HuH-7 (cell line): ENCODE measurements at regions not wholly inside any gene's neighbourhood (a gene's known extent, or its start where the extent isn't known, plus 50 kb on each side); places are given as distances from the start of the nearest gene placed in this dataset.

Experiments
- DNase-seq: peaks from one replicate; pipeline ENCODE4 v3.0.0; 2011; ENCODE audit warnings: low spot score

DNA sequence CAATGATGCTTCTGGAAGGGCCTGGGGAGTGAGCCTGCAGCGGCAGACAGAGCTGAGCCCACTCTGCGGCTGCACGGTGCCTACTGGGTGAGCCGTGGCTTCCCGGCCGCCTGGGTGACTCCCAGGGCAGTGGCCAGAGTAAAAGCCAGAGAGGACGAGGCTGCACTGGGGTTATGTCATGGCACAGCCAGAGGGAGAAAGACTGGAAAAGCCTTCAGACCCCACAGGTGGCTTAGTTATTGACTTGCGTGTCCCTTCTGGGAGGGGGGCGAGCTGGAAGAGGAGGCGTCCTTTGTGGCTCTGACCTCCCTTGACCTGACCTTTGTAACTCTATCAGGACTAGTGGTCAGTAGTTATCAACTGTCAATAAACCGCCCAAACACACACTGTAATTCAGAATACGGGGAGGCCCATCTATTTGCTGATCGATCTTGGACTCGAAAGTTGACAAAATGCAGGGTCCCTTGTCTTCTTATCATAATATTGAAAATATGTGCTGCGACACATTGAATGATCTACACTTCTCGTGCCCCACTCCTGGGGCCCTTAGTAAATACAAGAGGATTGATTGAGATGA, 385.9 kb upstream of the ZFHX3 start:
- peak; percentile 33 for DNase-seq

DNA sequence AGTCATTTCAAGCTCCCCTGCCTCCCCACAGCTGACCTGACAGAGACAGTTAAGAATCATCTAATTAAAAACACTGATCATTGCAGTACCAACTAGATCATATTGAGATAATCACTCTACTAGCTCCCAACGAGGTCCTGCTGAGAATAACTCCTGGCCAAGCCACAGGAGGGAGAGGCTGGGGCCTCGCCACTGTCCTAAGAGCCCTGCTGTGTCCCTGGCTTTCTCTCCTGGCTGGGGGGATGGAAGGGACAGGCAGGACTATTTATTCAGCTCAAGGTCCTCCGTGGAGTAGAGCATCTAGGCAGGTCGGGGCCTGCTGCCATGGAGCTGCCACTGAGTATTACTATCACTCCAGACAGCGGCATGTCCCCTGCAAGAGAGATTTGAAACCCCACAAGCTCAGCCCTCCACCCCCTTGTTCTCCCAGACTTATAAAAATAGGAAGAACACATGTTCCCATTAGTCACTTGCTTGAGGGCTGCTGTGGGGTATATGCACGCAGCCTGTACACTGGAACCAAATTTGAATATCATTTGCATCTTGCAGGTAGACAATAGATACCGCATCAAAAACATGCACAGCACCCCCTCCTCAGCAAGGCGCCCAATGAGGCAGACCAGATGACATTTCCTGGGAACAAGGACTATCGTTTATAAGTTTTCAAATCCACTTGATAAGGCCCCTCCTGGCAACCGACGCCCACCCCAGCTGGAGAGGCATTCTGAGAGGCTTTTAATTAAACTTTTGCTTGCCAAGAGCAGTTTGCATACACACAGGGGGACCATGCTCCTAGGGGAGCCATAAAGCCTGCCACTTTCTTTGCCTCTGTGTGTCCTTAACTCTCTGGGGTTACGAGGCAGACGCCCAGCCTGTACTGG, 385.2 kb upstream of the ZFHX3 start:
- DNase-seq, result no peak

DNA sequence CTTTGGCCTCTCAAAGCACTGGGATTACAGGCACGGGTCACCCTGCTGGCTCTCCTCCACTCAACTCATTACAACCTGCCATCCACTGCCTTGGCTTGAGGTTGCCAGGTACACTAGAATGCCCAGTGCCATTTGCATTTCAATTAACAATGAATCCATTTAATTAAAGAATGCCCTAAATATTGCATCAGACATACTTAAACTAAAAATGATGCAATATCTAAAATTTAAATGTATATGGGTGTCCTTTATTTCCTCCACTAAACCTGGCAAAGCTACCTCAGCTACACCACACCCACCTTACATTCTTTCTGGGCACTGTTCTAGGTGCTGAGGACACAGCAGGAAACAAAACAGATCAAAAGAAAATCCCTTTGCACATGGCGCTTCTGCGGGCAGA, 382.2 kb upstream of the ZFHX3 start:
- DNase-seq, result no peak

DNA sequence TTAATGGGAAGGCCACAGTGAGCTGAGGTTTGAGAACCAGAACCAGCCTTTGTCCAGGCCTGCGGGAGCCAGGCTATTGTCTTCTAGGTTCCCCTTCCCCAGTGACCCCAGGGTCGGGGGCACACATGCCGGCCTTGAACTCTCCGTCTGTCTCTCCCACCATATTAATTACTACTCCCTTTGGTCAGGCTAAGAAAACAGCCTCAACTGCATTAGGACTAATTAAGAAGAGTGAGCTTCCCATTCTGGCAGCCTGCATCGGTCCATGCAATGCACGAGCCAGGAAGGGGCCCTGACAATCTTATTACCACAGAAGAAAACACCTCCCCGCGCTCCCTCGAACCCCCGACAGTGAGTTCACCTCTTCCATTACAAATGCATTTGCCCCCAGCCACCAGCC, 380.2 kb upstream of the ZFHX3 start:
- no peak for DNase-seq

DNA sequence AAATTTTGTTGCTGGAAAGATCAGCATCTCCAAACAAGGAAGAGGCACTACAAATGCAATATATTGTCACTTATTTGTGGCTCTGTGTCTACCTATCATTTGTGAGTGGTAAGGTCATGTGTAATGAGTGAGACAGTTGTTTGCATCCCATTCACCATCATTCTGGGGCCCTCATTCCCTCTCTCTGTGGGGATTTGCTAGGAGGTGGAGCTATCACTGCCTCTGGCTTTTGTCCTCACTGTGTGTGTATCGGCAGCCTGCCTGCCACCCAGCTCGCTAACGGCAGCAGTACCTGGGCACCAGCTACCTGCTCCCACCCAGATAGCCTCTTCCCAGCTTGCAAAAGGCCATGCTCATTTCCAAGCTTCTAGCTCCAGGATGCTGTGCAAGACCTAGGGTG, 379.2 kb upstream of the ZFHX3 start:
- DNase-seq, result no peak

DNA sequence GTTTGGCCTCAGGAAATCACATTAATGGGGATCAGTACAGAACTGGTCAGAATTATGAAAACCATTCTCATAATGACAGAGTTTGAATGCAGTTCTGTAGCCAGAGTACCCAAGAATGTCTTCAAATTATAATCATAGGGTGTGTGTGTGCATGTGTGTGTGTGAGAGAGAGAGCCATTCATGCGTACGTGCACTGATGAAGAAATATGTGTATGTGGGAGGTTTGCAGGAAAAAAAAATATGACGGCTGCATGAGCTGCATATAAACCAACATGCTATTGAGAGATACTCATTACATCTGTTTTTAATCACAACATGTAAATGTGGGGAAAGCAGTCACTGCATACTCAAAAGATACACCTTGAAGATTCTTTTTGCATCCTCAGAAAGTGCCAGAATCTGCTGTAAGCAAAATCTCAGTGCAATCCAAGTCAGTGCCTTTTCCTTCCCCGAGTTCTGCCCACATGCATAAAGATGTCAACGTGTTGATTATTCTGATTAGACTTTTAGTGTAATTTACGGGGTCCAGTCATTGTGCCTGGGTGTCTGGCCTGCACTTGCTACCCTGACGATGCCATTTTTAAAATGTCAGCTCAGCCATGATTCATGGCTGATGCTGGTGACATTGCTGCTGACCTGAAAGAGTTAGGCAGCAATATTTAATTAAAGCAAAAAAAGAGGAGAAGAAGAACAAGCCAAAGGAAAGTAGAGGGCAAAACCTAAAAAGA, 378.7 kb upstream of the ZFHX3 start:
- no peak for DNase-seq

DNA sequence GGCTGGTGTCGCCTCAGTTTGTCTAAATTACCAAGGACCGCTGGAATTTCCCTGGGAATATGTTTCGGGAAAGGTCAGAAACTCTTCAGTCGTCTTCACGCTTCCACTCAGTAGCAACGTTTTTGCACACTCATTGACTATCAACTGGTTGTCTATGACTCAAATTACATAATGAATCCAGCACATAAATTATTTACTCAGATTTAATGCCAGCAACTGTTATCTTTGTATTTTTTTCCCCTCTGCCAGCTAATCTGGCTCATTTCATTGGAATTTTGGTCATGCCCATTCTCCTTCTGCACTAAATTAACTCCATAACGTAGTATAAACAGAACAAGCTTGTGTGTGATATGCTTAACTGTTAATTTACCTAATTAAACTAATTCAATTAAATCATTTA, 372.7 kb upstream of the ZFHX3 start:
- DNase-seq, result no peak

DNA sequence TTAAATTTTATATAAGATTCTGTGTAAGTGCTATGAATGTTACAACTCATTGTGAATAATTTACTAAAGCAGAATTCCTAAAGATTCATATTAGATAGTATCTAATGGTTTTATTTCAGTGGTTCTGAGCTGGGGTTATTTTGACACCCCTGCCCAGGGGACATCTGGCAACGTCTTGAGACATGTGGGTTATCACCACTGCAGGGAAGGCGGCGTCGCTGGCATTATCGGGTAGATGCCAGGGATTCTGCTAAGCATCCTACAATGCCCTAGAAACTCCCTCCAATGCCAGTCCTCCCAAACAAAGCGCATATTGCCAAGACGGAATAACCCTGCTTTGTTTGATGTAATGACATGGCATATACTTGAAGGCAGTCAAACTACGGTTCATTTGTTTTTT, 372.3 kb upstream of the ZFHX3 start:
- no peak for DNase-seq

DNA sequence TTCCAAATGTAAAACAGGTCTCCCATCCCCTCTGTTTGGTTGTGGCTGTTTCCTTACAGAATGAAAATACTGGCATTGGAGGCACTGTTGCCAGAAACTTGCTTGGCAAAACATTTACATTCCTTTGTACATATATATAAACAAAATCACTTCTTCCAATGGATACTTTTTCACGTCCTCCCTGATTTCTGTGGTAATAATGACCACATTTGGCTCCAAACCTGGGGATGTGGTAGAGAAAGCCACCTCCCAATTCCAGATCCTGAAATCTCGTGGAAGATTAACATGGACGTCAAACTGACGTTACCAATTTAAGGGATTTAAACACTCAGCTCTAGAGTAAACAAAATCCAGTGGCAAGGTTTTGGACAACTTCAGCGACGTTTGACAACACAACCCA, 370.8 kb upstream of the ZFHX3 start:
- no peak for DNase-seq

DNA sequence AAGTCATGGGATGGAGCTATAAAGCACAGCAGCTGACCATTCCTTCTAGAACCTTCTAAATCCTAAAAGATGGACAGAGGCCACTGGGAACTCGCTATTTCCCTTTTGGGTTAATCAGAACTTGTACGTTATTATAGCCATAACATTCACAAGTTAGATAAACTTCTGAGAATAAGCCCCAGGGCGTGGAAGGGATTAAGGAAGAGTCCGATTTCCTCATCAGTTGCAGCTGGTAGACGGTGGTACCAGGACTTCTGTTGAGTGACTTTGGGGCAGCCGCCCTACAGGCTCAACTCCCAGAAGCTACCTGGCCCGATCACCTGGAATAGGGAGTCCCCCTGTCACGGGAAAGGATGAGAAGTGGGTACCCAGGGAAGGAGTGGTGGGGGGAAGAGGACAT, 370.1 kb upstream of the ZFHX3 start:
- no peak for DNase-seq

DNA sequence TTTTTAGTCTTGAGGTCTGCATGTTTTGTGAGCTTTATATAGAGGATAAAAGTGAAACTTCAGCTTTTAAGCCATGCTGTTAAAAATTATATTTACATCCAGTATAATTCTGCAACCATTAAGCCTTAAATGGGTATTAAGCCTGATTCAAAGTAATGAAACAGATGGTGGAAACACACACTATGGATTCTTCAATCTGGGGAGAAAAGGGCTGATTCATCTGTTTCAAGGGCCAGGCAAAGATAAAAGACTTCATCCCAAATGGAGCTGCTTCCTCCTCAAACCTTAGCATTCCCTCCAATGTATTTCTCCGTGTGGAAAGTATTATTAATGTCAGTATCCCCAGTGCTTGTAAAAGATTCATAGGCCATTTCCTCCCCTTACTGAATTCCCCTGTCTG, 367.4 kb upstream of the ZFHX3 start:
- no peak for DNase-seq

DNA sequence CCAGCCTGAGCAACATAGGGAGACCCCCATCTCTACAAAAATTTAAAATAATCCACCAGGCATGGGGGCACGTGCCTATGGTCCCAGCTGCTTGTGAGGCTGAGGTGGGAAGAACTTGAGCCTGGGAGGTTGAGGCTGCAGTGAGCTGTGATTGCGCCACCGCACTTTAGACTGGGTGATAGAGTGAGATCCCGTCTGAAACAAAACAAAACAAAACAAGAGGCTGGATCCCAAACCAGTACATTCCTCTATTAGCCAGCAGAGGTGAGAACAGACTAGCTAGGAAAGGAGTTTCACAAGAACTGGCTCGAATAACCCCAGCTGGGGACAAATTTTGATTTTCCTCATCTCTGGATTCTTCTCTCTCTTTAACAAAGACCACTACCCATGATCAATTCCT, 366.7 kb upstream of the ZFHX3 start:
- DNase-seq, result no peak

DNA sequence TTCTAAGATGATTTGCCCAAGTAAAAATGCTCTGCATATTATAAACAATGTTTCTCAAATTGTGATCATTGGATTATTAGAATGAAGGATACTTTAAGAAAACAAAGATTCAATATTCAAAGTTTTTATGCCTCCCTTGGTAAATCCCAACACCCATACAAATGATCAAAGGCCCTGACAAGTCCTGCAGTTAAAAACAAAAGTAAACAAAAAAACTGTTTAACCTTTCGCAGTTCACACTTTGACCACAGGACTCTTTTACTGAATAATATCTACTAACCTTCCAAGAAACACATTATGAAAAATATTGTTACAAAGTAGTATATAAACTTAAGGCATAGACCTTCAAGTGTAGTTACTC, 365.9 kb upstream of the ZFHX3 start:
- no peak for DNase-seq

DNA sequence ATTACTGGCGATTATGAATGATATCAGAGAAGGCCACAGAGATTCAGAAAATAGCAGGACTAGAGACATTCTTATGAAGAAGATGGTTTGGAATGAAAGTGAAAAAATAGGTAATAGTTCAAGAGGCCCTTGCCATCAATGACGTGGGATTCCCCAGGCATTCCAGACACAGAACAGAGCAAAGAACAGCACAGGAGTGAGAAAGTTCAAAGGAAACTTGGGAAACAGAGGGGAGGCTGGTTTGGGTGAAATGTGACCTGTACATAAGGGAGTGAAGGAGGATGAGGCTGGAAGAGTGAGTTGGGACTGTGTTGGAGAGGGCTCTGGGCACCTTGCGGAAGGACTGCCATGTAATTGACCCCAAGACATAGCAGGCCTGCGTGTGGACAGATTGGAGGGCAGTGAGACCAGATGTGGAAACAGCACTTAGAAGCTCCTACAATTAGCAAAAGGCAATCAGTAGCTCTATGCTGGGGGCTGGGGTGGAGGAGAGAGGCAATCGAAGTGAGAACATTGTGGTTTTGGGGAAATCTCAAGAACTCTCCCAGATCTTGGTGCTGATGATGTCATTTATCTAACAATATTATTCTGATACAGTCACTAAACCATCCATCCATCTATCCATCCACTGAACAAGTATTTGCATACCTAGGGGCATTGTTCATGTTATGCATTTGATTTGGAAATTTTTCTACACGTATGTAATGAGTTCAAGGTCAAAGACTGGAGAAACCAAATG, 365.3 kb upstream of the ZFHX3 start:
- no peak for DNase-seq

DNA sequence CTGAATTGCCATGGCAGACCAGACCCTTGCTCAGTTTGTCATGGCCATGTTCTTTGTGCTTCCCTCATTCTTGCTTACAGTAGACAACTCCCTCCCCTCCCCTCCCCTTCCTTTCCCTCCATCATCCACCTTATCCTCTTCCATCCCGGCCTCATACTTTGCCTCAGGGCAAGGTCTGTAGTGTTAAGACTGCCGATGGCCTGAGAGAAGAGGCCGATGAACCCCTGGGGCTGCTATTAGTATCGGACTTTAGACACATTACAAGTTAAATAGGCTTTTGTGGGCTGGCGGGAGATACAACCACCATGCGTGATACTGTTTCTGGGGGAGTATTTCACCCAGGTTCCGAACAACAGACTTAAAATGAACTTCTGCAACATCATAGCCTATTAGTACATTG, 364.5 kb upstream of the ZFHX3 start:
- DNase-seq, result no peak

DNA sequence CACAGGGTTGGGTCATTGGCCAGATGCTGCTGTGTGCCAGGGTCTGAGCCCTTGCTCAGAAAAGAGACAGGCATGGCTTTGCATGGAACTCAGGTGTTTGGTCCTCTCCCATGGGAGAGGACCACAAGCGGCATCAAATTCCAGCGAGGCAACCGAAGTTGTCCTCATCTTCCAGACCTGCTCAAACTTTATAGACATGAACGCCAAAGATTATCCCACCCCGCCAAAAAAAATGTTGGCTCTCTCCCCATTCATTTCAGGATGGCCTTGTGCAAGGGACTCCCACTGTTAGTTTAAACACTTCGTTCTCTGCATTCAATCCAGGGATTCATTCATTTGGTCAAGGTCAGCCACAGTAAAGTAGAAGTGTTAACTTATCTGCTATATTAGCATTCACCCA, 360.8 kb upstream of the ZFHX3 start:
- DNase-seq, result no peak

DNA sequence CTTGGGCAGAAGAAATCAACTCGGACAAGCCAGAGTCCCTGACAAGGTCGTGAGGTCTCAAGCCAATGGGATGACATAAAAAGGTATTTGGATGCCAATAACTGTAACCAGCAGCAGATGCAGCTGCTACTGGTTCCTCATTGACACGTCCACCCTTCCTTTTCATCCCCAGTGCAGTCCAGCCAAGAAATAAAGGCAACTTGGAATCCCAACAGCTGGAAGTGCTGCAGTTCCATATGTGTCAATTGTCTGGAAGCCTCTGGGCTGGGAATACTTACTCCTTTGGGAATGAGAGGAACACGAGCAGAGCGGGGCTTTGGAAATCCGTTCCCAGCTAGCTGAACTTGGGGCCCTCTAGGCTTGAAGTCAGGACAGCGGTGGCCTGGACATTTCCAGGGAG, 360.4 kb upstream of the ZFHX3 start:
- DNase-seq, result no peak

DNA sequence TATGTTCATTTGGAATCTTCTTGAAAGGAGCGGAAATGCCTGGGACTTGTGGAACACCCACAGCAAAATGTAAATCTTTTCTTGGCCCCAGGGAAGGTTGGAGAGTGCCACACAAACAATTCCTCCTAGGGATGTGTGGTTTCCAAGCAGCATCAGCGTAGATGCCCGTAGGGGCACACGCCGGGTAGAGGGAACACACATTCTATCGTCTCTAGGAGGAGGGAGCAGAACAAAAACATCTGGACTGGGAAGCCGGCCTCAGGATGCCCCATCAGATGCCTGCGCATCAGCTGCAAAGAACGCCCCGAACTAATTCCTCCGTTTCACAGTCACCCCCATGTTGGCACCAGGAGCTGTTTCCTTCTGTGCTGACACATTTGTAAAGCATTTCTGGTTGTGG, 357.9 kb upstream of the ZFHX3 start:
- DNase-seq, result no peak

DNA sequence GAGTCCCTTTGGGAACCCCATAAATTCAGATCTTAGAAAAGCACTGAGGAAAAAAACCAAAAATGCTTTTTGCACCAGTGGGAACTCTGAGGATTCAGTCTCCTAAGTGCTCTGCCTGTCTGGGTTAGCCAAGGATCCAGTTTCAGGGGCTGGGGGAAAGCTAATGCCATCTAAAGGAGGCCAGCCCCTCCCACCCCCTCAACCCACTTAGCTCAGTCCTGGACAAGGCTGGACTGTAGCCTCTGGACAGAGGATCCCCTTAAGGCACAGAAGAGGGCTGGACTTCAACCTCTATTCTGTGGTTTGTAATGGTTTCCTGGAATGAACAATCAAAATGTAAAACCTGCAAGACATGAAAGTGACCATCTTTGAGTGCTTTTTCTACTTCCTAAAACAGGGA, 356.1 kb upstream of the ZFHX3 start:
- no peak for DNase-seq

DNA sequence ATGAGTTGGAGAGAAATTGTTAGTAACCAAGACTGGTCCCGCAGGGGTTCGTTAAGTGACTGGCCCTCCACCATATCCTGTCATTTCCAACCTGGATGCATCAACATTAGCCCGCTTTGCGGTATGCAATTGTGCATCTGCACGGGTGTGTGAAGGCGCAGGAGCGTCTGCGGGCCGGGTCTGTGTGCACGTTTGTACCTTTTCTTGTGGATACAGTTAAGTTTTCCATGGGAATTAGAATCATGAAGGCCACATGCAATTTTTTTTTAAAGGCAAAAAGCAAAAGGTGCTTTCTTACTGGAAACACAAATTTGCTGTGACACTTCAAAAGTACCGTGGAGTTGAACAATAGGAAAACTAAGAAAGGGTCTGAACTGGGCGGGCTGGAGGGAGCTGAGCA, 355.4 kb upstream of the ZFHX3 start:
- no peak for DNase-seq

DNA sequence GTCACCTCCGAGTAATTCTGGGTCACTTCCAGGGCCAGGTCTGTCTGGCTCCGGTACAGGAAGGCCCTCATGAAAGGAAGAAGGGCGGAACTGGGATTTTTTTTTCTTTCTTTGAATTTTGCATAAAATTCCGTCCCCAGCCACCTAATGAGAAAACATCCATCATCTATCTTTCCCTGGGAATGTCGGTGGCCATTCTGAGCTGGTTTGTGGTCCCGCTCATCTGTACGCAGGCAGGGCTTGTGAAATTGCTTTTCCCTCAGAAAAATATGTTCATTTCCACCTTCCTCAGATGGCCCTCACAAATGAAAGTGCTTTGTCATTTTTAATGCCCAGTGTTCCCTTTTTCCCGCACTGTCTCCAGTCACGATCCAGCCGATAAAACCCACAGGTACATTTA, 353.0 kb upstream of the ZFHX3 start:
- no peak for DNase-seq

DNA sequence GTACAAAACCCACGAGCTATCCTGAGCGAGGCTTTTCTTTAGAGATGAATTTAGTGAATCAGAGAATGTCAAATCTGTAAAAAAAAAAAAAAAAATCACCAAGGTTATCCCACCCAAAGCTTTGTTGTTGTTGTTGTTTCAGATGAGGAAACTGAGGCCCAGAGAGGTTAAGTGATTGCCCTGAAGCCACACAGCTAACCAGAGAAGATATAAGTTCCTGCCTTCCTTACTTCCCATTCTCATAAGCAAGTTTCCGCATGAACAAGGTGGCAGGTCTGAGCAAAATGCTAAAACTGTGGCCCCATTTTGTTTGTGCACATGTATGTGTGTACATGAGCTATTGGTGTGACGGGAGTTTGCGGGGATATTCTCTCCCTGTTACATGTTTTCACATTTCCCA, 352.1 kb upstream of the ZFHX3 start:
- no peak for DNase-seq

DNA sequence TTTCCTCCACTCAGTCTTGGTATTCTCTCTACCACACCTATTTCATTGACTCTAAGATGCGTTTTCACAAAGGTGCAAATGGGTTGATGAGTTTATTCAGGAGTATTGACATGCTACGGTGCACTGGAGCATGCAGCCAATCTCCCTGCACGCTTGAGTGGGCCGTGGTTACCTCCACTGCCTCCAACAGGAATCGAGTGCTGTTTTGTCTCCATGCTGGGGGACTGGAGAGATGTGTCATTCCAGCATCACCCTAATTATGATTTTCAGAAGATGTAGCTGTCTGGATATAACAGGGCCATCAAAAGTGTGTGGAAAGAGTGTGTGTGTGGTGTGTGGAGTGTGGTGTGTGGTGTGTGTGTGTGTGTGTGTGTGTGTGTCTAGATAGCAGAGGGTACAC, 351.6 kb upstream of the ZFHX3 start:
- no peak for DNase-seq
